Stimulated activated naive B cell treated with anti-CD40 and anti-IgM and Interleukin-4, amounts not matched to agents 10 μg/mL and 1 μg/mL and 100 μg/mL, for 72 hours (primary cell): ENCODE measurements at regions not wholly inside any gene's neighbourhood (a gene's known extent, or its start where the extent isn't known, plus 50 kb on each side); places are given as distances from the start of the nearest gene placed in this dataset.
"Not testable (repeated sequence)": the region's sequence is repeated elsewhere in the genome, so short reads cannot be mapped to it uniquely, and the experiment has no call there.

ENCODE experiments used
- ATAC-seq, 2 donors: fragments of 150-1000 bp; cut with Tn5 transposase; replicated peaks; 2 replicates each; pipeline ENCODE4 v1.10.0; 2021; ENCODE audit warnings: moderate library complexity in 1 of 2
- DNase-seq: peaks from one replicate; pipeline ENCODE4 v3.0.0; 2021
- H3K27ac Mint-ChIP-seq: one replicate; pipeline ENCODE4 v1.8.0; 2022; ENCODE audit warnings: mild to moderate bottlenecking, mixed read lengths
- H3K27me3 Mint-ChIP-seq, 2 donors: one replicate each; pipeline ENCODE4 v1.8.0; 2022; ENCODE audit warnings: mixed read lengths in 2 of 2
- H3K36me3 Mint-ChIP-seq, 2 donors: one replicate each; pipeline ENCODE4 v1.8.0; 2022; ENCODE audit warnings: mixed read lengths in 2 of 2, mild to moderate bottlenecking in 1 of 2
- H3K4me1 Mint-ChIP-seq, 2 donors: one replicate each; pipeline ENCODE4 v1.8.0; 2022; ENCODE audit warnings: mixed read lengths in 2 of 2, mild to moderate bottlenecking in 1 of 2
- H3K4me3 Mint-ChIP-seq, 2 donors: one replicate each; pipeline ENCODE4 v1.8.0; 2022; ENCODE audit warnings: mild to moderate bottlenecking in 2 of 2, mixed read lengths in 2 of 2, moderate library complexity in 1 of 2
- H3K9me3 Mint-ChIP-seq, 2 donors: one replicate each; pipeline ENCODE4 v1.8.0; 2022; ENCODE audit warnings: mixed read lengths in 2 of 2, mild to moderate bottlenecking in 1 of 2

DNA sequence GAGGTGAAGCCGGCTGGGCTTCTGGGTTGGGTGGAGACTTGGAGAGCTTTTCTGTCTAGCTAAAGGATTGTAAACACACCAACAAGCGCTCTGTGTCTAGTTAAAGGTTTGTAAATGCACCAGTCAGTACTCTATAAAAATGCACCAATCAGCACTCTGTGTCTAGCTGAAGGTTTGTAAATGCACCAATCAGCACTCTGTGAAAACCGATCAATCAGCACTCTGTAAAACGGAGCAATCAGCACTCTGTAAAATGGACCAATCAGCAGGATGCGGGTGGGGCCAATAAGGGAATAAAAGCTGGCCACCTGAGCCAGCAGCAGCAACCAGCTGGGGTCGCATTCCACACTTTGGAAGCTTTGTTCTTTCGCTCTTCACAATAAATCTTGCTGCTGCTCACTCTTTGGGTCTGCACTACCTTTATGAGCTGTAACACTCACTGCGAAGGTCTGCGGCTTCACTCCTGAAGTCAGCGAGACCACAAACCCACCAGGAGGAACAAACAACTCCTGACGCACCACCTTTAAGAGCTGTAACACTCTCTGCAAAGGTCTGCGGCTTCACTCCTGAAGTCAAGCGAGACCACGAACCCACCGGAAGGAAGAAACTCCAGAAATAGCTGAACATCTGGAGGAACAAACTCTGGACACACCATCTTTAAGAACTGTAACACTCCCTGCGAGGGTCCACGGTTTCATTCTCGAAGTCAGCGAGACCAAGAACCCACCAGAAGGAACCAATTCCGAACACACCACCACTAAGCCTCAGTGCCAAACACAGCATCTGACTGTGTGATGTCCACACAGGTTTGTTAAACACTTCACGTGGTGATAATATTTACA, 378.2 kb upstream of the CCDC54 start:
- H3K36me3 Mint-ChIP-seq, H3K27me3 Mint-ChIP-seq: not testable (repeated sequence)
- H3K27ac Mint-ChIP-seq, result peak overlapping the region; percentile 65
- peak overlapping the region; percentile 47 to 62 for H3K4me3 Mint-ChIP-seq
- DNase-seq (peak; percentile 60), ATAC-seq (peak; percentile 63 to 85)
- H3K4me1 Mint-ChIP-seq, result peaks cover 13 to 17% of the 10 kb centered on the region in 2 donors
- peaks cover 7 to 13% of the 10 kb centered on the region in 2 donors for H3K9me3 Mint-ChIP-seq

DNA sequence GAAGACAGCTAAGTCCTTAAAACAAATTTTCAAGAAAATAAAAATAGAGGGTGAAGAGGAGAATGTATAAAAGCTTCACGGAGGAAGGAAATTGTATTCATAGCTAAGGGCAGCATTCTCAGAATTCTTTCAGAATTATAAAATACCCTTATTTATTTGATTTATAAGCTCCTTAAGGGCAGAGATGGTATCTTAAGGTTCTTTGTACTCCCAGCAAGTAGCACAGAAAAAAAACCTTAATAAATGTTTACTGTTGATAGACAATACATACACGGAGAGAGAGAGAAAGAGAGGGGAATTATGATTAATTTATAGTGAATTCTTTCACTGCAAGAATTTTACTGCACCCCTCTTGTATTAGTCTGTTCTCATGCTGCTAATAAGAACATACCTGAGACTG, 375.6 kb upstream of the CCDC54 start:
- peaks cover 0 to 5% of the 10 kb centered on the region in 2 donors for H3K36me3 Mint-ChIP-seq
- H3K27ac Mint-ChIP-seq, result no peak overlapping the region
- DNase-seq, result no peak
- H3K9me3 Mint-ChIP-seq, result peaks cover 7 to 13% of the 10 kb centered on the region in 2 donors
- no peaks in the 10 kb centered on the region for H3K27me3 Mint-ChIP-seq
- peaks cover 9 to 17% of the 10 kb centered on the region in 2 donors for H3K4me1 Mint-ChIP-seq
- ATAC-seq, result no peak
- no peak overlapping the region for H3K4me3 Mint-ChIP-seq

DNA sequence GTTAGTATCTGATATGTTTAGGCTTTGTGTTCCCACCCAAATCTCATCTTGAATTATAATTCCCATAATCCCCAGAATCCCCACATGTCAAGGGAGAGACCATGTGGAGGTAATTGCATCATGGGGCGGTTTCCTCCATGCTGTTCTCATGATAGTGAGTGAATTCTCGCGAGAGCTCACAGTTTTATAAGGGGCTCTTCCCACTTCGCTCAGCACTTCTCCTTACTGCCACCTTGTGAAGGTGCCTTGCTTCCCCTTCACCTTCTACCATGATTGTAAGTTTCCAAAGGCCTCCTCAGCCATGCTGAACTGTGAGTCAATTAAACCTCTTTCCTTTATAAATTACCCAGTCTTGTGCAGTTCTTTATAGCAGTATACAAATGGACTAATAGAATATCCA, 371.9 kb upstream of the CCDC54 start:
- not testable (repeated sequence) for DNase-seq, H3K9me3 Mint-ChIP-seq, H3K27me3 Mint-ChIP-seq, H3K4me1 Mint-ChIP-seq, H3K36me3 Mint-ChIP-seq, H3K4me3 Mint-ChIP-seq, H3K27ac Mint-ChIP-seq, ATAC-seq

DNA sequence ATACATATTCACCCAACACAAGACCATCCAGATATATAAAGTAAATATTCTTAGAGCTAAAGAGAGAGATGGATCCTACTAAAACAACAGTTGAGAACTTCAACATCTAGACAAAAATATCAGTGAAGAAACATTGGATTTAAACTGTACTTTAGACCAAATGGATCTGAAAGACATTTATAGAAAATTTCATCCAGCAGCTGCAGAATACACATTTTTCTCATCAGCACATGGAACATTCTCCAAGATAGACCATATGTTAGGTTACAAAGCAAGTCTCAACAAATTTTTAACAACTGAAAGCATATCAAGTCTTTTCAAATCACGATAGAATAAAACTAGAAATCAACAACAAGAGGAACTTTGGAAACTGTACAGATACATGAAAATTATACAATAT, 369.0 kb upstream of the CCDC54 start:
- Mint-ChIP-seq H3K27ac (no peak overlapping the region), H3K4me3 (no peak overlapping the region), H3K36me3 (no peaks in the 10 kb centered on the region), H3K9me3 (peaks cover 0 to 2% of the 10 kb centered on the region in 2 donors), H3K27me3 (no peaks in the 10 kb centered on the region), H3K4me1 (no peaks in the 10 kb centered on the region)
- ATAC-seq, result no peak
- DNase-seq, result no peak

DNA sequence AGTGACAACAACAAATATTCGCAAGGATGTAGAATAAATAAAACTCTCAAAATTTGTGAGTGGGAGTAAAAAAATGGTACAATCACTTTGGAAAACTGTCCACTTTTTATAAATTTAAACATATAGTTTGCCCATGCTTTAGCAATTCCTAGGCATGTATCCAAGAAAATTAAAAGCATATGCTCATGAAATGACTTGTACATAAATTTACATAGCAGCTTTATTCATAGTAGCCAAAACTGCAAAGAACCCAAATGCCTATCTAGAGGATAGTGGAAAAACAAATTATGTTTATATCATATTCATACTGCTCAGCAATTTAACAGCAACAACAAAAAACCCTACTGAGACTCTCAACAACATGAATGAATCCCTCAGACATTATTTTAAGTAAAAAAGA, 363.6 kb upstream of the CCDC54 start:
- H3K27ac Mint-ChIP-seq, result no peak overlapping the region
- H3K9me3 Mint-ChIP-seq, result peaks cover 0 to 5% of the 10 kb centered on the region in 2 donors
- no peaks in the 10 kb centered on the region for H3K27me3 Mint-ChIP-seq
- DNase-seq, result no peak
- no peaks in the 10 kb centered on the region for H3K4me1 Mint-ChIP-seq
- no peak for ATAC-seq
- H3K36me3 Mint-ChIP-seq, result no peaks in the 10 kb centered on the region
- H3K4me3 Mint-ChIP-seq, result no peak overlapping the region

DNA sequence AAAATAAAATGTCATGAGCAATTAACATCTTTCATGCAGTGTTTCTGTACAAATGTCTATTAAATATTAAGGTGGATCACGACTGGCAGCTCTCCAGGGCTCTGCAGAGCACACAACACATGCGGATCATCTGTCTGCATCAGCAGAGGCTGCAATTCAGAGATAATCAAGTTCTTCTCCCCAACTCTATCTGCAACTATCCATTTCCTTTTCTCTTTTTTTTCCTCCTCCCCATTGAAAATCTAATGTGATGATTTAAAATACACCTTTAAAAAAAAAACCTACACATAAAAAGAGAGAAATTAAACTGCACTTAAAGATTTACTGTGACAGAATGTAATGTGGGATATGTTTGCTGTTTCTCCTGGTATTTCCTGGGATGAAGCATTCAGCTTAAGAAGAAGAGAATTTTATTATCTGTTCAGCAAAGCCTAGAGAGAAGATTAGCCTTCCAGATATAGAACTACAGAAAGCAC, 352.6 kb upstream of the CCDC54 start:
- ATAC-seq, result no peak
- Mint-ChIP-seq H3K9me3 (no peaks in the 10 kb centered on the region), H3K36me3 (no peaks in the 10 kb centered on the region), H3K27me3 (no peaks in the 10 kb centered on the region), H3K4me1 (peaks cover 2 to 9% of the 10 kb centered on the region in 2 donors), H3K4me3 (no peak overlapping the region), H3K27ac (no peak overlapping the region)
- DNase-seq, result no peak

DNA sequence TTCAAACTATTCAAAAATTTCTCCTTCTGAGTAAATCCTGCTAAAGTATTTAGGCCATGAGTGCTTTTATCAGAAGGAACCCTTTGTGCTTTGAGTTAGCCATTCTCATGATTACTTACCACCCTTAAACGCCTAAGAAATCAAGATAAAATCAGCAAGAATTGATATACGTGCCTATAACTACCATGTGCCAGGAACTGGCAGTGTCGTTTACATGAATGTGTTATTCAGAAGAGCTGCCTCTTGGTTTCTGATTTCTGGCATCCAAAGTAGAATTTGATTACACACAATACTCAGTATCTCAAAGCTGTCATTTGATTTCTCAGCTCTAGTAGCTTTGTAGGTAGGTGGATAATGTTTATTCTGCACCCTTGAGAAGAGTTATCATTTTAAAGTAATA, 351.3 kb upstream of the CCDC54 start:
- H3K4me1 Mint-ChIP-seq, result peaks cover 2 to 9% of the 10 kb centered on the region in 2 donors
- H3K27me3 Mint-ChIP-seq, result no peaks in the 10 kb centered on the region
- no peak overlapping the region for H3K27ac Mint-ChIP-seq
- ATAC-seq (no peak), DNase-seq (no peak)
- H3K4me3 Mint-ChIP-seq, result no peak overlapping the region
- no peaks in the 10 kb centered on the region for H3K9me3 Mint-ChIP-seq
- H3K36me3 Mint-ChIP-seq, result no peaks in the 10 kb centered on the region

DNA sequence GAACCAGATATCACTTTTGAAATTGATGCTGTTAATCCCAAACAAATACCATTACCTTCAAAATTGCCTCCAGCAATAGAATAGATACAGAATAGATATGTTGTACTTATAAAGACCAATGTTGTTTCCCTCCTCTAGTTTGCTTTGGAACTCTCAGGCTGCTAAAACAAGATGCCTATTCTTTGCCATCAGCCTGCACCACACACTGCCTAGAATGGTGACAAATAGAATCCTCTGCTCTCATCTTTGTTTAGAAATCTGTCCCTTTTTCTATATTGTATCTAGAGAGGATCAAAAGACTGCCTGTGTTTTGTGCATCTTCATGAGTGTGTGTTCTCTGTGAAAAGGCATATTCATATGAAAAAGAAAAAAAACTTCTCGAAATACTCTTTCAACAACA, 349.2 kb upstream of the CCDC54 start:
- Mint-ChIP-seq H3K36me3 (no peaks in the 10 kb centered on the region), H3K27ac (no peak overlapping the region), H3K4me3 (no peak overlapping the region), H3K27me3 (peaks cover 0 to 6% of the 10 kb centered on the region in 2 donors), H3K4me1 (peaks cover 2 to 9% of the 10 kb centered on the region in 2 donors), H3K9me3 (peaks cover 0 to 2% of the 10 kb centered on the region in 2 donors)
- no peak for DNase-seq
- ATAC-seq, result no peak

DNA sequence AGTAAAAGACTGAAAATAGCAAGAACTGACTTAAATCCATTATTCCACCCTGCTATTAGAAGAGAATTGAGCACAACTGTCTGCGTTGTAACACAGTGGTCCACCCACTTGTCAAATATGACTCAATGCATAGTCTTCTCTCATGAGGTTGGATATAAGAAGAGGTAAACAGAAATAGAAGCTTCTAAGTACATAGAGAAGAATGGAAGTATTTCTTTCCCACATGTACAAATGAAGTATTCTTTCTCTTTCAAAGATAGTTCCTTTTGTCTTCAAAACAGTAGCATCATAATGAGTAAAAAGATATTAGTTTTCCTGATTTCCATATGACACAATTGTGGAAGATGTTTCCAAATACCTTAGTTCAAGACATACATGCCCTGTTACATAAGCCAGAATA, 348.6 kb upstream of the CCDC54 start:
- peaks cover 0 to 2% of the 10 kb centered on the region in 2 donors for H3K9me3 Mint-ChIP-seq
- H3K27me3 Mint-ChIP-seq, result peaks cover 0 to 6% of the 10 kb centered on the region in 2 donors
- no peak overlapping the region for H3K4me3 Mint-ChIP-seq
- DNase-seq, result no peak
- no peak overlapping the region for H3K27ac Mint-ChIP-seq
- H3K36me3 Mint-ChIP-seq, result no peaks in the 10 kb centered on the region
- no peak for ATAC-seq
- peaks cover 2 to 4% of the 10 kb centered on the region in 2 donors for H3K4me1 Mint-ChIP-seq

DNA sequence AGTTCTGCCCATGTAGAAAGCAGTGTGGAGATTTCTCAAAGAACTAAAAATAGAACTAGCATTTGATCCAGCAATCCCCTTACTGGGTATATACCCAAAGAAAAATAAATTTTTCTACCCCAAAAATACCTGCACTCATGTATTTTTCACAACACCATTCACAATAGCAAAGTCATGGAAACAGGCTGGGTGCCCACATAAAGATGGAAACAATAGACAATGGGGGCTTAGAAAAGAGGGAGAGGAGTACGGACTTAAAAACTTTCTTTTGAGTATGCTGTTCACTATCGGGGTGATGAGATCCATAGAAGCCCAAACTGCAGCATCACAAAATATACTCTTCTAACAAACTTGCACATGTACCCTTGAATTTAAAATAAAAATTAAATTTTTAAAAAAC, 345.1 kb upstream of the CCDC54 start:
- H3K27me3 Mint-ChIP-seq, result peaks cover 0 to 6% of the 10 kb centered on the region in 2 donors
- H3K4me1 Mint-ChIP-seq, result peaks cover 0 to 4% of the 10 kb centered on the region in 2 donors
- ATAC-seq (no peak), DNase-seq (no peak)
- H3K9me3 Mint-ChIP-seq, result peaks cover 8 to 10% of the 10 kb centered on the region in 2 donors
- H3K4me3 Mint-ChIP-seq, result no peak overlapping the region
- H3K36me3 Mint-ChIP-seq, result no peaks in the 10 kb centered on the region
- H3K27ac Mint-ChIP-seq, result no peak overlapping the region

DNA sequence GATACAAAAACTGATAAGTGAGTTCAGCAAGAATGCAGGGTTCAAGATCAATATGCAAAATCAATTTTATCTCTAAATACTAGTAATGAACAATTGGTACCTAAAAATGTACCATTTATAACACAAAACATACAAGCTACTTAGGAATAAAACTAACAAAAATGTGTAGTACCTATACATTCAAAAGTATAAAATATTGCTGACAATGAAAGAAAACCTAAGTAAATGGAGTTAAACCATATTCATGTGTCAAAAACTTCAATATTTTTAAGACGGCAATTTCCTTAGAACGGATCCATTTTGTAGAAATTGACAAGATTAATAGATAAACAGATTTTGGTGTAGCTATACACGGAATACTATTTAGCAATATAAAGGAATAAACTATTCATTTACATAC, 343.1 kb upstream of the CCDC54 start:
- H3K27me3 Mint-ChIP-seq, result peaks cover 0 to 6% of the 10 kb centered on the region in 2 donors
- ATAC-seq, result no peak

DNA sequence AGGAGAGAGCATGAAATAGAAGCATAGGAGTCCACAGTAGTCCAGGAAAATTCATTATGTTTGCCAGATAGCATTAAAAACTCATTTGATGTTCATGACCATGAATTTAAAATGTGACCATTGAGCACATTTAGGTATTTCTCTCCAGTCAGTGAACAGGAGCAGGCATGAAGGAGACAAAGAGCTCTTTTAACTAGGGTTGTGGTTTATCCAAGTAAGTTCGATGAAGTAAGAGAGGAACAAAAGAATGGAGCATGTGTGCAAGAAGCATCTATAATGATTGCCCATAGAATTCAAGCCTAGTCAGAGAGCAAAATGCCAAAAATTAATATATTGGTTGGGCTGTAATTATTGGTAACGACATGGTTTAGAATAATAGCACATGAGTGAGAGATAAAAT, 342.1 kb upstream of the CCDC54 start:
- DNase-seq (no peak), ATAC-seq (no peak)
- peaks cover 0 to 4% of the 10 kb centered on the region in 2 donors for H3K4me1 Mint-ChIP-seq
- H3K4me3 Mint-ChIP-seq, result no peak overlapping the region
- peaks cover 0 to 6% of the 10 kb centered on the region in 2 donors for H3K27me3 Mint-ChIP-seq
- no peak overlapping the region for H3K27ac Mint-ChIP-seq
- H3K9me3 Mint-ChIP-seq, result peaks cover 13 to 16% of the 10 kb centered on the region in 2 donors
- no peaks in the 10 kb centered on the region for H3K36me3 Mint-ChIP-seq

More for the DNA sequence above, 343.1 kb upstream of the CCDC54 start:
- no peak overlapping the region for H3K4me3 Mint-ChIP-seq
- no peak overlapping the region for H3K27ac Mint-ChIP-seq
- peaks cover 13 to 16% of the 10 kb centered on the region in 2 donors for H3K9me3 Mint-ChIP-seq
- DNase-seq, result no peak
- peaks cover 0 to 4% of the 10 kb centered on the region in 2 donors for H3K4me1 Mint-ChIP-seq
- no peaks in the 10 kb centered on the region for H3K36me3 Mint-ChIP-seq

DNA sequence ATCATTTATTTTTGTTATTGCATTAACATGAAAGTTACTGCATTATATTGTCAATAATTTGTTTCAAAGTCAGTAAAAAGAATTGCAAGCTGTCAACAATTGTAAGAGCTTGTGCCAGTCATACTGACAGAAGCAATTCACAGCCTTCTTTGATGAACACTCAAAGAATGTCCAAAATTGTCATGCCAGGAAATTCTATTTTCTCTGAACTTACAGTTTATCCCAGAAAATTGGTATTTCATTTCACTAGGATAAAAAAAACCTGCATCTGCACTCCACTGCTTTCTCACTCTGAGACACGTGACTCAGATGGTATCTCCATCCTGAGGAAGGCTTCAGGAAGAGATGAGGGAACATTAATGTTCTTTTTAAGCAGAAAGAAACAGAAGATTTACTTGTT, 332.6 kb upstream of the CCDC54 start:
- ATAC-seq (no peak), DNase-seq (no peak)
- no peaks in the 10 kb centered on the region for H3K36me3 Mint-ChIP-seq
- peaks cover 5 to 12% of the 10 kb centered on the region in 2 donors for H3K9me3 Mint-ChIP-seq
- H3K27me3 Mint-ChIP-seq, result no peaks in the 10 kb centered on the region
- H3K4me1 Mint-ChIP-seq, result no peaks in the 10 kb centered on the region
- H3K27ac Mint-ChIP-seq, result no peak overlapping the region
- no peak overlapping the region for H3K4me3 Mint-ChIP-seq

DNA sequence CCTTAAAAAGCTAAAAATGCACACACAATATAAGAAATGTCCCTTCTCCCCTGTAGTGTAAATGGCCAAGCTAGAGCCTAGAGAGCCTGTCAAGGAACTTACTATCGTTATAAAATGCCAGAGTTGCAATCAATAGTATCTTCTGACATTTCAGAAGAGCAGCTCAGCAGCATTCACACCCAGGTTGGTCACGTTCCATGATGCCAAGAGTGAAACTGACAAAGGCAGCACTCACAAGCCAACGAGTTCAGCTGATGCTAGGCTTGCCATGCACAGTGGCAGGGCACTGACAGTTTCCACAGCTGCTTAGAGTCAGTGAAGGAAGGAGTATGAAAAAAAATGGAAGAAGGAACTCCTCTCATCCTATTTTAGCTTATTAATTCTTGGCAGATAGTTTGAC, 331.4 kb upstream of the CCDC54 start:
- Mint-ChIP-seq H3K9me3 (peaks cover 5 to 7% of the 10 kb centered on the region in 2 donors), H3K27me3 (no peaks in the 10 kb centered on the region), H3K36me3 (no peaks in the 10 kb centered on the region), H3K4me3 (no peak overlapping the region), H3K4me1 (no peaks in the 10 kb centered on the region), H3K27ac (no peak overlapping the region)
- no peak for DNase-seq
- no peak for ATAC-seq
